RPMI7951 (cell line): ENCODE measurements at regions not wholly inside any gene's neighbourhood (a gene's known extent, or its start where the extent isn't known, plus 50 kb on each side); places are given as distances from the start of the nearest gene placed in this dataset.
"Not testable (repeated sequence)": the region's sequence is repeated elsewhere in the genome, so short reads cannot be mapped to it uniquely, and the experiment has no call there.

Experiments used
- DNase-seq: peaks from one replicate; pipeline ENCODE4 v3.0.0-alpha.2; 2012; ENCODE audit warnings: low read depth

GRCh38 chr13:38002606-38003005, 133.0 kb upstream of the TRPC4 start:
- no peak for DNase-seq

GRCh38 chr13:37997641-37998040, 128.1 kb upstream of the TRPC4 start:
- DNase-seq, result no peak

- peak; percentile 19 for DNase-seq
Observed at GRCh38 chr13:37995092-37995491, 125.5 kb upstream of the TRPC4 start.

- no peak for DNase-seq
Observed at GRCh38 chr13:37986811-37987210, 117.2 kb upstream of the TRPC4 start.

- no peak for DNase-seq
Observed at GRCh38 chr13:37985281-37985680, 115.7 kb upstream of the TRPC4 start.

GRCh38 chr13:37984357-37984756, 114.8 kb upstream of the TRPC4 start:
- DNase-seq, result no peak

GRCh38 chr13:37981932-37982331, 112.4 kb upstream of the TRPC4 start:
- no peak for DNase-seq

GRCh38 chr13:37978680-37979079, 109.1 kb upstream of the TRPC4 start:
- no peak for DNase-seq

- no peak for DNase-seq
Observed at GRCh38 chr13:37968555-37968954, 99.0 kb upstream of the TRPC4 start.

- no peak for DNase-seq
Observed at GRCh38 chr13:37966266-37966665, 96.7 kb upstream of the TRPC4 start.

- no peak for DNase-seq
Observed at GRCh38 chr13:37960427-37960826, 90.9 kb upstream of the TRPC4 start.

GRCh38 chr13:37959284-37959683, 89.7 kb upstream of the TRPC4 start:
- DNase-seq, result no peak

GRCh38 chr13:37956536-37956935, 87.0 kb upstream of the TRPC4 start:
- DNase-seq, result no peak

- not testable (repeated sequence) for DNase-seq
Observed at GRCh38 chr13:37954597-37954996, 85.0 kb upstream of the TRPC4 start.

- no peak for DNase-seq
Observed at GRCh38 chr13:37954191-37954590, 84.6 kb upstream of the TRPC4 start.

GRCh38 chr13:37953696-37954095, 84.1 kb upstream of the TRPC4 start:
- DNase-seq, result no peak

GRCh38 chr13:37950016-37950415, 80.4 kb upstream of the TRPC4 start:
- no peak for DNase-seq

GRCh38 chr13:37947419-37948140, 78.0 kb upstream of the TRPC4 start:
- no peak for DNase-seq

- no peak for DNase-seq
Observed at GRCh38 chr13:37945651-37946575, 76.3 kb upstream of the TRPC4 start.

GRCh38 chr13:37944869-37945442, 75.4 kb upstream of the TRPC4 start:
- no peak for DNase-seq

GRCh38 chr13:37944081-37944868, 74.7 kb upstream of the TRPC4 start:
- DNase-seq, result no peak

- DNase-seq, result no peak
Observed at GRCh38 chr13:37942929-37943328, 73.4 kb upstream of the TRPC4 start.
